GM12872 (cell line): ENCODE measurements at regions not wholly inside any gene's neighbourhood (a gene's known extent, or its start where the extent isn't known, plus 50 kb on each side); places are given as distances from the start of the nearest gene placed in this dataset.

Experiments used
- CTCF ChIP-seq: IDR thresholded peaks from 3 replicates; pipeline ENCODE4 v1.5.1; 2011; ENCODE audit warnings: low read depth, mild to moderate bottlenecking, low read length, moderate library complexity; ENCODE audit not compliant: insufficient read depth

- no peak for TF ChIP-seq CTCF
Observed at GRCh38 chr3:118536764-118537163, 497.9 kb downstream of the IGSF11 start.

GRCh38 chr3:118537454-118537853 lies 497.2 kb downstream of the IGSF11 start:
- no peak for TF ChIP-seq CTCF

GRCh38 chr3:118538187-118538586 lies 496.5 kb downstream of the IGSF11 start:
- no peak for TF ChIP-seq CTCF

- no peak for TF ChIP-seq CTCF
Observed at GRCh38 chr3:118540826-118541225, 493.8 kb downstream of the IGSF11 start.

GRCh38 chr3:118541796-118542195 lies 492.9 kb downstream of the IGSF11 start:
- no peak for TF ChIP-seq CTCF

- TF ChIP-seq CTCF, result no peak
Observed at GRCh38 chr3:118543832-118544231, 490.8 kb downstream of the IGSF11 start.

GRCh38 chr3:118544458-118544857 lies 490.2 kb downstream of the IGSF11 start:
- no peak for TF ChIP-seq CTCF

- no peak for TF ChIP-seq CTCF
Observed at GRCh38 chr3:118548434-118548833, 486.2 kb downstream of the IGSF11 start.
